ENCODE measurements at regions not wholly inside any gene's neighbourhood (a gene's known extent, or its start where the extent isn't known, plus 50 kb on each side); places are given as distances from the start of the nearest gene placed in this dataset.

- H3K36me3 ChIP-seq (ENCODE audit: control insufficient read depth in 4 of 4, insufficient read depth in 4 of 4, low read length in 4 of 4) = no peaks in the 10 kb centered on the region
- no peak overlapping the region for H3K27ac ChIP-seq (ENCODE audit: low read depth in 1 of 2, low read length in 1 of 2)
- no peak overlapping the region for H3K4me3 ChIP-seq
- H3K9ac ChIP-seq (ENCODE audit: insufficient read depth in 1 of 2, low read length in 2 of 2) = no peak overlapping the region
- ATAC-seq (ENCODE audit: insufficient read depth, low FRiP score) (no peak), DNase-seq (no peak)
- TF ChIP-seq, protein P1, sequence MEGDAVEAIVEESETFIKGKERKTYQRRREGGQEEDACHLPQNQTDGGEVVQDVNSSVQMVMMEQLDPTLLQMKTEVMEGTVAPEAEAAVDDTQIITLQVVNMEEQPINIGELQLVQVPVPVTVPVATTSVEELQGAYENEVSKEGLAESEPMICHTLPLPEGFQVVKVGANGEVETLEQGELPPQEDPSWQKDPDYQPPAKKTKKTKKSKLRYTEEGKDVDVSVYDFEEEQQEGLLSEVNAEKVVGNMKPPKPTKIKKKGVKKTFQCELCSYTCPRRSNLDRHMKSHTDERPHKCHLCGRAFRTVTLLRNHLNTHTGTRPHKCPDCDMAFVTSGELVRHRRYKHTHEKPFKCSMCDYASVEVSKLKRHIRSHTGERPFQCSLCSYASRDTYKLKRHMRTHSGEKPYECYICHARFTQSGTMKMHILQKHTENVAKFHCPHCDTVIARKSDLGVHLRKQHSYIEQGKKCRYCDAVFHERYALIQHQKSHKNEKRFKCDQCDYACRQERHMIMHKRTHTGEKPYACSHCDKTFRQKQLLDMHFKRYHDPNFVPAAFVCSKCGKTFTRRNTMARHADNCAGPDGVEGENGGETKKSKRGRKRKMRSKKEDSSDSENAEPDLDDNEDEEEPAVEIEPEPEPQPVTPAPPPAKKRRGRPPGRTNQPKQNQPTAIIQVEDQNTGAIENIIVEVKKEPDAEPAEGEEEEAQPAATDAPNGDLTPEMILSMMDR (IDR thresholded peaks at IDR 0.05; ENCODE audit: control extremely low read depth, extremely low read depth) = no peak
- H3K9me3 ChIP-seq (ENCODE audit: control insufficient read depth in 4 of 4, insufficient read depth in 3 of 4, low read length in 3 of 4) = peaks cover 0 to 7% (median 0%) of the 10 kb centered on the region in 4 donors
- WGBS, 2 donors = 90 to 95% methylated on average over 26 of the region's 26 CpGs
- peaks cover 0 to 5% (median 0%) of the 10 kb centered on the region in 5 donors for H3K4me1 ChIP-seq (ENCODE audit: control insufficient read depth in 5 of 5, insufficient read depth in 5 of 5, low read length in 5 of 5)
- no peaks in the 10 kb centered on the region for H3K27me3 ChIP-seq (ENCODE audit: control insufficient read depth in 3 of 3, insufficient read depth in 3 of 3, low read length in 2 of 3)
Measured at GRCh38 chr6:55950071-55950814, 74.9 kb upstream of the BMP5 start.

DNA sequence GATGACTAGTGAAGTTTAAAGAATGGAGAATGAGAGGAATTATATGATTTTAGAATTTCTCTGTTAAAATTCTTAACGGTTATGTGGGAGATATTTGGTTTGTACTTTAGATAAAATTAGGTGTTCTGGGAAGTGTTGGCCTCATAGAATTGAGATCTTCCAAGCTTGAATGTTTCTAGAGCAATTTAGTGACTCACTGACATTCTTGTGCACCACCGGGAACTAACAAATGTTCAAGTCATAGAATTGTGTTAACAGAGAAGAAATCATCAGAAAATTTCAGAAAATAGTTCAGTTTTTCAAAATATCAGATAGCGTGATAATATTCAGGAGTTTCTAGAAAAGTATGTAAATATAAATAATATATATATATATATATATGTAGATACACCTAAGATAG, 67.9 kb upstream of the BMP5 start:
- no peak overlapping the region for H3K9ac ChIP-seq (ENCODE audit: insufficient read depth in 1 of 2, low read length in 2 of 2)
- no peaks in the 10 kb centered on the region for H3K9me3 ChIP-seq (ENCODE audit: control insufficient read depth in 4 of 4, insufficient read depth in 3 of 4, low read length in 3 of 4)
- H3K4me1 ChIP-seq (ENCODE audit: control insufficient read depth in 5 of 5, insufficient read depth in 5 of 5, low read length in 5 of 5) = no peaks in the 10 kb centered on the region
- DNase-seq (no peak), ATAC-seq (ENCODE audit: insufficient read depth, low FRiP score) (no peak)
- no peak overlapping the region for H3K27ac ChIP-seq (ENCODE audit: low read depth in 1 of 2, low read length in 1 of 2)
- no peak overlapping the region for H3K4me3 ChIP-seq
- TF ChIP-seq, protein P1 (IDR thresholded peaks at IDR 0.05; ENCODE audit: control extremely low read depth, extremely low read depth) = no peak
- WGBS, 2 donors = 65 to 78% methylated on average over 3 of the region's 3 CpGs
- no peaks in the 10 kb centered on the region for H3K27me3 ChIP-seq (ENCODE audit: control insufficient read depth in 3 of 3, insufficient read depth in 3 of 3, low read length in 2 of 3)
- H3K36me3 ChIP-seq (ENCODE audit: control insufficient read depth in 4 of 4, insufficient read depth in 4 of 4, low read length in 4 of 4) = no peaks in the 10 kb centered on the region

GRCh38 chr6:55941702-55942101, 66.3 kb upstream of the BMP5 start:
- H3K27me3 ChIP-seq (ENCODE audit: control insufficient read depth in 3 of 3, insufficient read depth in 3 of 3, low read length in 2 of 3) = no peaks in the 10 kb centered on the region
- no peak overlapping the region for H3K9ac ChIP-seq (ENCODE audit: insufficient read depth in 1 of 2, low read length in 2 of 2)
- no peaks in the 10 kb centered on the region for H3K9me3 ChIP-seq (ENCODE audit: control insufficient read depth in 4 of 4, insufficient read depth in 3 of 4, low read length in 3 of 4)
- H3K4me1 ChIP-seq (ENCODE audit: control insufficient read depth in 5 of 5, insufficient read depth in 5 of 5, low read length in 5 of 5) = peaks cover 0 to 6% (median 0%) of the 10 kb centered on the region in 5 donors
- TF ChIP-seq, protein P1 (IDR thresholded peaks at IDR 0.05; ENCODE audit: control extremely low read depth, extremely low read depth) = no peak
- H3K4me3 ChIP-seq = no peak overlapping the region
- ATAC-seq (ENCODE audit: insufficient read depth, low FRiP score) (no peak), DNase-seq (peak in 2 of 3 donors; percentile 73 to 74)
- H3K27ac ChIP-seq (ENCODE audit: low read depth in 1 of 2, low read length in 1 of 2) = no peak overlapping the region
- H3K36me3 ChIP-seq (ENCODE audit: control insufficient read depth in 4 of 4, insufficient read depth in 4 of 4, low read length in 4 of 4) = no peaks in the 10 kb centered on the region
- WGBS, 2 donors = 83 to 93% methylated on average over 2 of the region's 2 CpGs

All from lung (tissue), 11 donors.